ENCODE measurements at regions not wholly inside any gene's neighbourhood (a gene's known extent, or its start where the extent isn't known, plus 50 kb on each side); places are given as distances from the start of the nearest gene placed in this dataset.

DNA sequence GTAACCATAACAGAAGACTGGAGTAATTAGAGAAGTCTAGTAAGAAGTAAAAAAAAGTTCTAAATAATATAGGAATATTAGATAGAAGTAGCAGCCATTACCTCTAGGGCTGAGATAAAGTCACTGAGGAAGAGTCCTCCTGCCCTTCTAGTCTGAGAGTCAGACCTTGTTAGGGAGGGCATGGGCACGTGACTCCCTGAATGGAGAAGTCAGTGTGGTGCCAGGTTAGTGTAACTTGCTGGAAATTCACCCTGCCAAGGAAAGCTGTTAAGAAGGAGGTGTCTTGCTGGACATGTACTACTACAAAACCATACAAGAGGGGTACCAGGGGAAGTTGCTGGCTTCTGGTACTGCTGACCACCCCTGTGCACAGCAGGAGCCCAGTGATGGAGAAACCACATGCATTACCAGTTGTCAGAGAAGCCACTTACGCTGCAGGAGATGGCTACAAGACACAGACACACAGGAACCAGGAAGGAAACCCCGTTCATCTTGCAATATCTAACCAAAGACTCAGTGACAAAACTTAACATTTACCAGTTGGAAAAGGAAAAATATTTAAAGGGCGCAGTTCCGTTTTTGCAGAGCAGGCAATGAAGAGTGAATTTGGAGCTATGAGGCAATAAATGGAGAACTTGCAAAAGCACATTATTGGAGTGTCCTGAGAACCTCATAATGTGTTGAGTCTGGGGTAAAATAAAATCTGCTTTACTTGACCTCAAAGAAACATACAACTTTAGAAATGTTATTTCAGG, 77.2 kb upstream of the TLK1 start:
- no peak for TF ChIP-seq CTCF (IDR thresholded peaks at IDR 0.05)
- no peak for TF ChIP-seq ATF6 (CRISPR knock-in tag; IDR thresholded peaks at IDR 0.05)
- TF ChIP-seq NR3C1 (CRISPR knock-in tag; conservative IDR thresholded peaks at IDR 0.05; ENCODE audit: low read depth), result no peak
